Esophagus squamous epithelium (tissue), 5 donors: ENCODE measurements at regions not wholly inside any gene's neighbourhood (a gene's known extent, or its start where the extent isn't known, plus 50 kb on each side); places are given as distances from the start of the nearest gene placed in this dataset.

Experiments
- DNase-seq: peaks from one replicate; lab custom pipeline; 2025; lab: John Stamatoyannopoulos, UW
- H3K27ac ChIP-seq, 4 donors: fragments of 200-600 bp; sonication (generic); one replicate each; pipeline ENCODE4 v1.5.1; 2016 to 2019; ENCODE audit warnings: mild to moderate bottlenecking in 1 of 4
- H3K27me3 ChIP-seq, 4 donors: fragments of 200-600 bp; sonication (generic); 1 replicate in 3 of 4; 2 replicates in 1 of 4; pipeline versions ENCODE4 v1.5.1 to v1.6.0; 2017 to 2021; ENCODE audit warnings: antibody characterized with exemption in 1 of 4
- H3K36me3 ChIP-seq, 3 donors: fragments of 200-600 bp; sonication (generic); one replicate each; pipeline ENCODE4 v1.5.1; 2016 to 2019
- H3K4me1 ChIP-seq, 3 donors: fragments of 200-600 bp; sonication (generic); one replicate each; pipeline ENCODE4 v1.5.1; 2017 to 2019
- H3K4me3 ChIP-seq, 4 donors: fragments of 200-600 bp; sonication (generic); 1 replicate in 3 of 4; 2 replicates in 1 of 4; pipeline ENCODE4 v1.5.1; 2016 to 2019; ENCODE audit warnings: mild to moderate bottlenecking in 2 of 4, moderate library complexity in 1 of 4
- H3K9me3 ChIP-seq, 3 donors: fragments of 200-600 bp; sonication (generic); one replicate each; pipeline ENCODE4 v1.5.1; 2016 to 2019
- POLR2A ChIP-seq, 4 donors: fragments of 450-650 bp; IDR thresholded peaks; one replicate each; pipeline ENCODE4 v1.6.1; 2017; ENCODE audit warnings: antibody characterized with exemption in 4 of 4, mild to moderate bottlenecking in 4 of 4, moderate library complexity in 3 of 4
- WGBS, 2 donors: methylation state at CpG; one replicate each; pipeline ENCODE4 v1.1.5; 2018; 5-methylcytosine and 5-hydroxymethylcytosine counted together
- intact Hi-C: fragments of 100-400 bp; cut with DNase I; formaldehyde crosslinking; loops from one replicate; pipeline ENCODE4 v1.15.0; 2022
- TF ChIP-seq, protein P1 (sequence below), 6 experiments: fragments of 450-650 bp in 4 of 6; fragments of 200-600 bp in 2 of 6; sonication (generic) in 2 of 6; IDR thresholded peaks; one replicate each; pipeline ENCODE4 v1.5.1; 2016 to 2019; ENCODE audit warnings: antibody characterized with exemption in 6 of 6, mild to moderate bottlenecking in 4 of 6, moderate library complexity in 4 of 6
- donor health status: DM: yes; HTN: yes; CAD: no.

DNA sequence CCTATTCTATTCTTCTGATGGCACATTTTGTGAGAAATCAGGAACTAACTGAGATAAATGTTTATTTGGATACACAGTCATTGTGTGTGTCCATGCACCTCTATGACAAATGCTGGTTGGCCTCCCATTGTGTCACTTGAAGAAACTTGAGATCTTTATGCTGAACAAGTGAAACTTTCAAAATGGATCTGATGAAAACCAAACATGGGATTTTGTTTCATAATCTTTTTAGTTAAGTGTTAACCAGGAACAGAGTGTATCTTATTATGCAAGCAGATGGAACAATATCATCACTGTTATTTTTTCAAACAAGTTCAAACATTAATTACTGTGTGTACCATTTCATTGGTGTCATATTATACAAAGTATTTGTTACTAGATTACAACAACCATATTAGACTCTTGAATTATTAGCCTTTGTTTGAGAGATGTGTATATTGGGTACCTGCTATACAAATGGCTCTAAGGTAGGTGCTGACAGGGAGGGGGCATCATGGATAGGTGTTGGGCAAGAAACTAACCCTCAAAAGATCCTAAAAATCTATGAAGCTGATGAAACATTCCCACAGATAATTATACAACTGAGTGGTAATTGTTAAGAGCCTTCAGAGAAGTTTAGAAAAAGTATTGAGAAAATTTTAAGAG is 159.8 kb downstream of the PALM2AKAP2 start:
- Histone ChIP-seq H3K4me1 (no peaks in the 10 kb centered on the region), H3K27ac (no peak overlapping the region), H3K36me3 (no peaks in the 10 kb centered on the region), H3K4me3 (no peak overlapping the region), H3K9me3 (no peaks in the 10 kb centered on the region), H3K27me3 (no peaks in the 10 kb centered on the region)
- DNase-seq, result no peak
- TF ChIP-seq POLR2A (IDR thresholded peaks at IDR 0.05), result no peak
- TF ChIP-seq, protein P1, sequence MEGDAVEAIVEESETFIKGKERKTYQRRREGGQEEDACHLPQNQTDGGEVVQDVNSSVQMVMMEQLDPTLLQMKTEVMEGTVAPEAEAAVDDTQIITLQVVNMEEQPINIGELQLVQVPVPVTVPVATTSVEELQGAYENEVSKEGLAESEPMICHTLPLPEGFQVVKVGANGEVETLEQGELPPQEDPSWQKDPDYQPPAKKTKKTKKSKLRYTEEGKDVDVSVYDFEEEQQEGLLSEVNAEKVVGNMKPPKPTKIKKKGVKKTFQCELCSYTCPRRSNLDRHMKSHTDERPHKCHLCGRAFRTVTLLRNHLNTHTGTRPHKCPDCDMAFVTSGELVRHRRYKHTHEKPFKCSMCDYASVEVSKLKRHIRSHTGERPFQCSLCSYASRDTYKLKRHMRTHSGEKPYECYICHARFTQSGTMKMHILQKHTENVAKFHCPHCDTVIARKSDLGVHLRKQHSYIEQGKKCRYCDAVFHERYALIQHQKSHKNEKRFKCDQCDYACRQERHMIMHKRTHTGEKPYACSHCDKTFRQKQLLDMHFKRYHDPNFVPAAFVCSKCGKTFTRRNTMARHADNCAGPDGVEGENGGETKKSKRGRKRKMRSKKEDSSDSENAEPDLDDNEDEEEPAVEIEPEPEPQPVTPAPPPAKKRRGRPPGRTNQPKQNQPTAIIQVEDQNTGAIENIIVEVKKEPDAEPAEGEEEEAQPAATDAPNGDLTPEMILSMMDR (IDR thresholded peaks at IDR 0.05), result no peak
- intact Hi-C loops, result no loop called here

DNA sequence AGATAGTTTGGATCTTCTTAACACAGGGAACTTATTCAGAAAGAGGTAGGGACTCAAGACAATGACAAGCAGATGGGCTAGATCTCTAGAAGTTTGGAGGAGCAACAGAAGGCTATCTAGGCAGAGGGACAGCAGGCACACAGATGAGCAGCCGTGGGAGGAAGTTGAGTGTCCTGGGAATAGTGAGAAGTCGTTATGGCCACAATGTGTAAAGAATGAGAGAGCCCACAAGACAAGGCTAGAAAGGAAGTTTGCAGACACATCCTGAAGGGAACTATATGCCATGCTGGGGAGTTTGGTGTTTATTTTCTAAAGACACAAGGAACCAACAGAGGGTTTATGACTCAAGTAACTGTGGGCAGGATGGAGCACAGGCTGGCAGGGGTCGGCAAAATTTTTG is 160.6 kb downstream of the PALM2AKAP2 start:
- Histone ChIP-seq H3K36me3 (no peaks in the 10 kb centered on the region), H3K9me3 (no peaks in the 10 kb centered on the region), H3K4me3 (no peak overlapping the region), H3K27me3 (no peaks in the 10 kb centered on the region), H3K4me1 (no peaks in the 10 kb centered on the region), H3K27ac (no peak overlapping the region)
- intact Hi-C loops, result no loop called here
- no peak for DNase-seq
- TF ChIP-seq, protein P1 (IDR thresholded peaks at IDR 0.05), result no peak
- no peak for TF ChIP-seq POLR2A (IDR thresholded peaks at IDR 0.05)
- WGBS, 2 donors, result 59 to 62% methylated on average over 3 of the region's 3 CpGs

DNA sequence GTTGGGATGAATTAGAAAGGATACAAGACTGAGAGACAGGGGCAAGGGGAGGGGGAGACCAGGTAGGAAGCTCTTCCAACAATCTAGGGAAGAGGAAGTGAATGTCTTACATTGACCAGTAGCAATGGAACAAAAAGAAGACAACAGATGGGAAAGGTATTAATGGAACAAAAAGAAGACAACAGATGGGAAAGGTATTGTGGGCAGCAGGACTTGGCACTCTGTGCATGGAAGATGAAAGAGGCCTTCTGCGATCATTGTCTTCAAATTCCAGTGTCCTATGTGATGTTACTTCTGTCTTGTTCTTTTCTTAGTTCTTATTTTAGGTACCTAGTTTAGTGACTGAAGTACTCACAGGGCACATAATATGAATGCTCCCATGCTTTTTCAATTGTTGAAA is 161.8 kb downstream of the PALM2AKAP2 start:
- no peak for DNase-seq

DNA sequence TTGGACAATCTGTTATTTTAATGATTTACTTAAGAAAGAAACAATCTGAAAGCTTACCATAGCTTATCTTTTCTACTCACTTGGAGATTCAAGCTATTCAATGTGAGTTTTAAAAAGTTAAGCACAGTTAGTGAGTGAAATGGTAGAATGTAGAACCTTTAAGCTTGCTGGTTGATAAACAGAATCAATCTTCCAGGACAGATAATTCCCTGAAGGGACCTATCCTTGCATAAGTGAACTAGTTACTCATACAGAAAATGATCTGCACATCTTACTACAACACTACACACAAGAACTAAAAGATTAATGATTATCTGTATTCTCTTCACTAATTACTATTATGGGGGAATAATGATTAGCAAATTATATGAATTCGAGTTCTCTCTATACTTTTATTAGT is 165.6 kb downstream of the PALM2AKAP2 start:
- Histone ChIP-seq H3K27ac (no peak overlapping the region), H3K4me3 (no peak overlapping the region), H3K27me3 (no peaks in the 10 kb centered on the region), H3K9me3 (no peaks in the 10 kb centered on the region), H3K36me3 (no peaks in the 10 kb centered on the region), H3K4me1 (no peaks in the 10 kb centered on the region)
- TF ChIP-seq POLR2A (IDR thresholded peaks at IDR 0.05), result no peak
- TF ChIP-seq, protein P1 (IDR thresholded peaks at IDR 0.05), result no peak
- 85 to 87% methylated on average over 1 of the region's 1 CpG for WGBS, 2 donors
- intact Hi-C loops, result no loop called here
- no peak for DNase-seq

More for the DNA sequence above, 161.8 kb downstream of the PALM2AKAP2 start:
- H3K27me3 ChIP-seq, result no peaks in the 10 kb centered on the region
- no peaks in the 10 kb centered on the region for H3K36me3 ChIP-seq
- no peak overlapping the region for H3K27ac ChIP-seq
- 95 to 100% methylated on average over 1 of the region's 1 CpG for WGBS, 2 donors
- no peak for TF ChIP-seq POLR2A (IDR thresholded peaks at IDR 0.05)
- TF ChIP-seq, protein P1 (IDR thresholded peaks at IDR 0.05), result no peak
- intact Hi-C loops, result no loop called here
- H3K4me1 ChIP-seq, result no peaks in the 10 kb centered on the region
- H3K4me3 ChIP-seq, result no peak overlapping the region
- no peaks in the 10 kb centered on the region for H3K9me3 ChIP-seq

DNA sequence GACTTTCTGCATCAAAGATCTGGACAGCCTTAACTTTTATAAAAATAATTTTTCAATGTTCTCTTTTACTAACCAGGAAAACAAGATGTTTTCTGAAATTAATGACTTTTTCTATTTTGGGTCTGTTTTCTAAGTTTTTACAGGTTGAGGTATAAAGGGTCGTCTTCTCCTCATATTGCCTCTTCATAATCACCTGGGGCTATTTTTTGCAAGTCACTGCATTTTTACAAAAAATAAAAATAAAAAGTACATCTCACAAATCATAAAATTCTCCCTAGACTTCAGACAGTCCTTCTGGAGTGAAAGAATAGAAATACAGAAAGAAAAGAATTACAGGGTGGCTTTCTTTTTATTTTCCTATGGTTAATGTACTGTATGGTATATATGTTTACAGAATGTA is 168.5 kb downstream of the PALM2AKAP2 start:
- no peak for DNase-seq
- WGBS, 2 donors, result 46 to 67% methylated on average over 1 of the region's 1 CpG
- Histone ChIP-seq H3K27ac (no peak overlapping the region), H3K4me1 (no peaks in the 10 kb centered on the region), H3K4me3 (no peak overlapping the region), H3K9me3 (no peaks in the 10 kb centered on the region), H3K36me3 (no peaks in the 10 kb centered on the region), H3K27me3 (no peaks in the 10 kb centered on the region)
- intact Hi-C loops, result no loop called here
- TF ChIP-seq POLR2A (IDR thresholded peaks at IDR 0.05), result no peak
- TF ChIP-seq, protein P1 (IDR thresholded peaks at IDR 0.05), result no peak
